Smooth muscle cell (in vitro differentiated cells): ENCODE measurements at regions not wholly inside any gene's neighbourhood (a gene's known extent, or its start where the extent isn't known, plus 50 kb on each side); places are given as distances from the start of the nearest gene placed in this dataset.
A peak's percentile ranks its signal among the peaks of the same experiment; 100 is the strongest.
"Not testable (repeated sequence)": the region's sequence is repeated elsewhere in the genome, so short reads cannot be mapped to it uniquely, and the experiment has no call there.

Experiments
- DNase-seq: peaks from one replicate; lab custom pipeline; 2025; ENCODE audit not compliant: unreplicated experiment; lab: John Stamatoyannopoulos, UW
- H2AFZ ChIP-seq: fragments of 200-600 bp; sonication (generic); 2 replicates; pipeline ENCODE4 v1.6.0; 2016; ENCODE audit warnings: antibody characterized with exemption, low read depth, mild to moderate bottlenecking
- H3F3A ChIP-seq: fragments of 200-600 bp; sonication (generic); 2 replicates; pipeline ENCODE4 v1.6.0; 2017; ENCODE audit warnings: antibody characterized with exemption, low read depth
- H3K27ac ChIP-seq: fragments of 200-600 bp; sonication (generic); 2 replicates; pipeline ENCODE4 v1.5.1; 2016; ENCODE audit warnings: low read depth, mild to moderate bottlenecking
- H3K27me3 ChIP-seq: fragments of 200-600 bp; sonication (generic); 2 replicates; pipeline ENCODE4 v1.6.1; 2016; ENCODE audit warnings: low read depth, mild to moderate bottlenecking
- H3K36me3 ChIP-seq: fragments of 200-600 bp; sonication (generic); 2 replicates; pipeline ENCODE4 v1.5.1; 2016; ENCODE audit warnings: low read depth
- H3K4me1 ChIP-seq: fragments of 200-600 bp; sonication (generic); 2 replicates; pipeline ENCODE4 v1.5.1; 2016; ENCODE audit warnings: low read depth
- H3K4me2 ChIP-seq: fragments of 200-600 bp; sonication (generic); 2 replicates; pipeline ENCODE4 v1.6.0; 2016; ENCODE audit warnings: mild to moderate bottlenecking
- H3K4me3 ChIP-seq: fragments of 200-600 bp; sonication (generic); 2 replicates; pipeline ENCODE4 v1.5.1; 2016; ENCODE audit warnings: mild to moderate bottlenecking
- H3K79me2 ChIP-seq: fragments of 200-600 bp; sonication (generic); 2 replicates; pipeline ENCODE4 v1.6.0; 2016; ENCODE audit warnings: low read depth, mild to moderate bottlenecking
- H3K9ac ChIP-seq: fragments of 200-600 bp; sonication (generic); 2 replicates; pipeline ENCODE4 v1.6.0; 2016; ENCODE audit warnings: low read depth
- H3K9me3 ChIP-seq: fragments of 200-600 bp; sonication (generic); replicated peaks from 2 replicates; pipeline ENCODE4 v1.5.1; 2016; ENCODE audit warnings: low read depth
- H4K20me1 ChIP-seq: fragments of 200-600 bp; sonication (generic); 2 replicates; pipeline ENCODE4 v1.6.0; 2016; ENCODE audit warnings: low read depth
- WGBS: methylation state at CpG from one replicate; pipeline ENCODE4 v1.1.7; 2016; ENCODE audit warnings: low lambda C conversion rate; 5-methylcytosine and 5-hydroxymethylcytosine counted together
- TF ChIP-seq, protein P1 (sequence below): fragments of 200-600 bp; sonication (generic); IDR thresholded peaks from 2 replicates; pipeline ENCODE4 v1.5.1; 2017; ENCODE audit warnings: borderline replicate concordance, mild to moderate bottlenecking, antibody characterized with exemption; ENCODE audit not compliant: insufficient read depth, poor library complexity, severe bottlenecking

DNA sequence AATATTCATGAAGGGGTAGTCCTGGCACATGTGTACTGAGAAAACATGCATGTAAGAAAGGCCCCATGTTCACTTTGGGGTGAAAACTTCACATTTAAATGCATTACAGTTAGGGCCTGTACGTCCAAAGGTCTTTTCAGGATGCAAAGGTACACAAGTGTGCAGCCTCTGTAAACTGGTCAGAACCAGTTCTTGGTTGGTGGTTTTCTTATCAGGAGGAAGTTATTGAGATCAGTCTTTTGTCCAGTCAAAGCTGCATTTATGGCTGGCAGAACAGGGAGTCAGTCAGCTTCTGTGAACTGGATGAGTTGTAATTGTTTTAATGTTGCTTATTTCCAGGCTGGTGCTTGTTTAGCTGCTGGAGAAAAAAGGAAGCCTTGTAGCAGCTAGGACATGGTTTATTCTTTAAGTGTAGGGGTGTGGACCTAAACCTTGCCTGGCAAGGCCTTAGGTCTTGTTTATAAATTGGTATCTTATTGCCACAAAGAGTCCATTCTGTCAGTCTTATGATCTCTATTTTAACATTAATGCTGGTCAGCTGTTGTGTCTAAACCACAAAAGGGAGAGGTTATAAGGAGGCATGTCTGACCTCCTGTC is 1906.6 kb upstream of the TENM3 start:
- Histone ChIP-seq H3K4me3 (no peak overlapping the region), H3K4me2 (no peak overlapping the region), H3K9ac (no peak overlapping the region), H3K4me1 (no peaks in the 10 kb centered on the region), H4K20me1 (no peaks in the 10 kb centered on the region), H2AFZ (no peak overlapping the region), H3K79me2 (no peaks in the 10 kb centered on the region), H3K36me3 (no peaks in the 10 kb centered on the region), H3F3A (no peaks in the 10 kb centered on the region), H3K27ac (no peak overlapping the region), H3K27me3 (no peaks in the 10 kb centered on the region), H3K9me3 (no peaks in the 10 kb centered on the region)
- TF ChIP-seq, protein P1, sequence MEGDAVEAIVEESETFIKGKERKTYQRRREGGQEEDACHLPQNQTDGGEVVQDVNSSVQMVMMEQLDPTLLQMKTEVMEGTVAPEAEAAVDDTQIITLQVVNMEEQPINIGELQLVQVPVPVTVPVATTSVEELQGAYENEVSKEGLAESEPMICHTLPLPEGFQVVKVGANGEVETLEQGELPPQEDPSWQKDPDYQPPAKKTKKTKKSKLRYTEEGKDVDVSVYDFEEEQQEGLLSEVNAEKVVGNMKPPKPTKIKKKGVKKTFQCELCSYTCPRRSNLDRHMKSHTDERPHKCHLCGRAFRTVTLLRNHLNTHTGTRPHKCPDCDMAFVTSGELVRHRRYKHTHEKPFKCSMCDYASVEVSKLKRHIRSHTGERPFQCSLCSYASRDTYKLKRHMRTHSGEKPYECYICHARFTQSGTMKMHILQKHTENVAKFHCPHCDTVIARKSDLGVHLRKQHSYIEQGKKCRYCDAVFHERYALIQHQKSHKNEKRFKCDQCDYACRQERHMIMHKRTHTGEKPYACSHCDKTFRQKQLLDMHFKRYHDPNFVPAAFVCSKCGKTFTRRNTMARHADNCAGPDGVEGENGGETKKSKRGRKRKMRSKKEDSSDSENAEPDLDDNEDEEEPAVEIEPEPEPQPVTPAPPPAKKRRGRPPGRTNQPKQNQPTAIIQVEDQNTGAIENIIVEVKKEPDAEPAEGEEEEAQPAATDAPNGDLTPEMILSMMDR: no peak
- no peak for DNase-seq
- WGBS: 47% methylated on average over 1 of the region's 1 CpG

DNA sequence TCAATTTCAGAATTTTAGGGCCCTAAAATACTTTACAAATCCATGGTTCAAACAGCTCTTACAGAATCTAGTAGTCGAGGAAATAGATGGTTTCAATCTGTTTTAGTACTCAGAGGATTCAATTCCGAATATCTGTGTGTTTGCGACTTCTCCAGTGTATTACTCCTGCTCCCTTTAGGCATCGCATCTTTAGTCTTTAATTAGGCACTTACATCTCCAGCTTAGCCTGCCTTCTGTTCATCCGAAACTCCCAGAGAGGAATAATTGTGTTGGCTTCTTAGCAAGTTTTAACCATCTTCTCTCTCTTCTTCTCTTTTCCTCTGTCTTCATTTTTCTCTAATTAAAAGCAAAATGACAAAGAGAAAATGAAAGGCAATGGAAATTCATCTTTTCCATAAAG is 1901.3 kb upstream of the TENM3 start:
- no peak overlapping the region for H2AFZ ChIP-seq
- 80% methylated on average over 5 of the region's 5 CpGs for WGBS
- no peak overlapping the region for H3K9ac ChIP-seq
- H3K4me1 ChIP-seq: no peaks in the 10 kb centered on the region
- no peak for DNase-seq
- H4K20me1 ChIP-seq: no peaks in the 10 kb centered on the region
- H3K27ac ChIP-seq: no peak overlapping the region
- H3K9me3 ChIP-seq: no peaks in the 10 kb centered on the region
- no peak overlapping the region for H3K4me2 ChIP-seq
- no peaks in the 10 kb centered on the region for H3K27me3 ChIP-seq
- H3K36me3 ChIP-seq: no peaks in the 10 kb centered on the region
- H3F3A ChIP-seq: no peaks in the 10 kb centered on the region
- no peaks in the 10 kb centered on the region for H3K79me2 ChIP-seq
- TF ChIP-seq, protein P1: no peak
- H3K4me3 ChIP-seq: no peak overlapping the region

DNA sequence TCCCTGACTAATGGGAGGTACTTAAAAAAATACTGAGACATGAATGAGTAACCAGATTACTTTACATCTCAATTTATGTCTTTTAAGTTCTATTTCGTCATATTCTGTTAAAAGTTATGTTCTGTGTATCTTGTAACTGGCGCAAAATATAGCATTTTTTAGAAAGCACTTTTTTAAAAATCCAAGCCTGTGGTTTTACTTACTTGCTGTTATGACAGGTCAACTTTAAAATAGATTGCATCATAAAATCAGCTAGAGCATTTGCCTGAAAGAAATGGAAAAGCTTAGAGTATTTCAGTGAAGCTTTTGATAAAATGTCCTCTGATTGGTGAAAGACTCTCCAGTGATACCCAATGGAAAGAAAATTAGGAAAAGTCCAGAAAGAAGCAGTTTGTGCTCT is 1892.3 kb upstream of the TENM3 start:
- WGBS: 80% methylated on average over 2 of the region's 2 CpGs
- TF ChIP-seq, protein P1: no peak
- no peak for DNase-seq

DNA sequence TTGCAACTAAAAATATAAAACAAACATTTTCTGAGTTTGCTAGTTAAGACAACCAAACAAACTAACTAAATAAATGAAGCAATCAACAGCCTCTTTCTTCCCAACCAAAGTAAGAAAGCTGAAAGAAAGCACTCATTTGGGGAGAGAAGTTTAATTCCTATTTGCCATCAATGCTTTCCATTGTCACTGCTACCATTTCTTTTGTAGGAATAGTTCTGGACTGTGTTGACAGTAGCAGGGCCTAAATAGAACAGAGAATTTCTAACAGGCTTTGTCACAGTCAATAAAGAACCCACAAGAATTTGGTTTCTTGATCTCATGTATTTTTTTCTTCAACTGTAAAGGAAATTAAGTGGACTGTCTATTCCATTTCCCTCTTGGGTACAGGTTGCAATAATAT is 1886.4 kb upstream of the TENM3 start:
- Histone ChIP-seq H3F3A (no peaks in the 10 kb centered on the region), H3K9me3 (no peaks in the 10 kb centered on the region), H3K27me3 (no peaks in the 10 kb centered on the region), H3K79me2 (no peaks in the 10 kb centered on the region), H4K20me1 (no peaks in the 10 kb centered on the region), H3K27ac (peak overlapping the region; percentile 30), H3K36me3 (no peaks in the 10 kb centered on the region), H2AFZ (no peak overlapping the region), H3K4me2 (peak overlapping the region; percentile 45), H3K4me3 (no peak overlapping the region), H3K4me1 (no peaks in the 10 kb centered on the region), H3K9ac (no peak overlapping the region)
- DNase-seq: no peak
- TF ChIP-seq, protein P1: no peak

More for the DNA sequence above, 1892.3 kb upstream of the TENM3 start:
- H3K9me3 ChIP-seq: no peaks in the 10 kb centered on the region
- no peaks in the 10 kb centered on the region for H3F3A ChIP-seq
- H3K4me2 ChIP-seq: no peak overlapping the region
- H3K4me3 ChIP-seq: no peak overlapping the region
- no peak overlapping the region for H2AFZ ChIP-seq
- no peaks in the 10 kb centered on the region for H3K27me3 ChIP-seq
- H3K9ac ChIP-seq: no peak overlapping the region
- H3K79me2 ChIP-seq: no peaks in the 10 kb centered on the region
- H3K27ac ChIP-seq: no peak overlapping the region
- H3K36me3 ChIP-seq: no peaks in the 10 kb centered on the region
- no peaks in the 10 kb centered on the region for H4K20me1 ChIP-seq
- no peaks in the 10 kb centered on the region for H3K4me1 ChIP-seq

DNA sequence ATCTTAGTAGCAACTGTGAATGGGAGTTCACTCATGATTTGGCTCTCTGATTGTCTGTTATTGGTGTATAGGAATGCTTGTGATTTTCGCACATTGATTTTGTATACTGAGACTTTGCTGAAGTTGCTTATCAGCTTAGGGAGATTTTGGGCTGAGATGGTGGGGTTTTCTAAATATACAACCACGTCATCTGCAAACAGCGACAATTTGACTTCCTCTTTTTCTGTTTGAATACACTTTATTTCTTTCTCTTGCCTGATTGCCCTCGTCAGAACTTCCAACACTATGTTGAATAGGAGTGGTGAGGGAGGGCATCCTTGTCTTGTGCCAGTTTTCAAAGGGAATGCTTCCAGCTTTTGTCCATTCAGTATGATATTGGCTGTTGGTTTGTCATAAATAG is 1883.1 kb upstream of the TENM3 start:
- H3K27ac ChIP-seq, H3F3A ChIP-seq, H4K20me1 ChIP-seq, H3K79me2 ChIP-seq, H3K4me2 ChIP-seq, H3K36me3 ChIP-seq, H2AFZ ChIP-seq, H3K9me3 ChIP-seq, H3K4me3 ChIP-seq, H3K9ac ChIP-seq, DNase-seq, H3K4me1 ChIP-seq, H3K27me3 ChIP-seq: not testable (repeated sequence)
- 87% methylated on average over 4 of the region's 4 CpGs for WGBS
